ENCODE measurements at regions not wholly inside any gene's neighbourhood (a gene's known extent, or its start where the extent isn't known, plus 50 kb on each side); places are given as distances from the start of the nearest gene placed in this dataset.

DNA sequence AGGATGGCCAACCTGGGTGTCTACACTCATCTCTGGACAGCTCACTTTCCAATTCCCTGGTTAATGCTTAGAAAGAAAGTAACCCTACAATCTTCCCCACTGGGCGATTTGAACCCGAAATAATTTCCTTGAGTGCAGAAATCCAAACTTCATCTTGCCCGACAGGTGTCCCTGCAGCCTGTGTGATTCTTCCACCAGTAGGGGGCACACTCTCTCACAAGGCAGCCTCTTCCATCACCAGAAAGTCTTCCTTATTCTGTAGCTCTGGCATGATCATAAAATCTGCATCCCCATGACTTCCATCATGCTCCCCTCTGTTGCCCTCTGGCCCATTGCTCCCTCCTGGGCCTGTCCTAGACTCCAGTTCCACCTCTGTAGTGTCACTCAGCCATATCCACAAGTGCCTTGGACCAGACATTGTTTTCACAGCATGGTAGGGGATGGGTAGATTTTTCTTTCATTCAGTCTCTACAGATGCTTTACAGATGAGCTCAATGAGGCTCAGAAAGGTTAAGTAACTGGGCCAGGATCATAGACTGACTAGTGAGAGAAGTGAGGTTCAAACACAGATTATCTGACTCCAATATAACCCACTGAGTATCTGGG, 170.4 kb upstream of the SPTLC3 start:
- WGBS (ENCODE audit: extremely low coverage, insufficient read length, low lambda C conversion rate), result no CpG with 5 or more reads among the region's 3 CpGs
- no peak overlapping the region for H3K27ac Mint-ChIP-seq
- no peak overlapping the region for H2AFZ ChIP-seq (ENCODE audit: low read length)

More for the DNA sequence above, 170.4 kb upstream of the SPTLC3 start:
- Histone ChIP-seq H3K14ac (ENCODE audit: insufficient read depth, low read length) (no peak overlapping the region), H3T11ph (ENCODE audit: low read length) (no peak overlapping the region), H2BK120ac (ENCODE audit: low read depth, low read length, poor library complexity, severe bottlenecking) (no peak overlapping the region), H4K8ac (replicated peaks; ENCODE audit: insufficient read length, low read depth, low read length) (no peak overlapping the region), H3K79me2 (ENCODE audit: insufficient read depth, low read length) (no peaks in the 10 kb centered on the region), H3K56ac (ENCODE audit: insufficient read length, low read depth, low read length) (no peak overlapping the region), H3K23me2 (ENCODE audit: insufficient read length, low read depth, low read length, poor library complexity, severe bottlenecking) (no peaks in the 10 kb centered on the region), H2BK12ac (ENCODE audit: insufficient read length, low read depth, low read length) (no peak overlapping the region), H2BK20ac (ENCODE audit: low read depth, low read length, poor library complexity, severe bottlenecking) (no peak overlapping the region), H2AK5ac (ENCODE audit: insufficient read length, low read length) (no peak overlapping the region), H4K5ac (ENCODE audit: insufficient read length, low read depth, low read length) (no peak overlapping the region), H3K9ac (ENCODE audit: extremely low read depth, insufficient read length, low read length) (no peak overlapping the region), H3K9me3 (ENCODE audit: control insufficient read depth, low read depth, low read length) (no peaks in the 10 kb centered on the region), H3K27ac (ENCODE audit: insufficient read length, low read depth, low read length) (no peak overlapping the region), H3K27me3 (ENCODE audit: insufficient read depth, low read length) (no peaks in the 10 kb centered on the region), H3K18ac (ENCODE audit: insufficient read length, low read depth, low read length) (no peak overlapping the region), H3K4me1 (ENCODE audit: insufficient read depth, low read length) (peaks cover 3% of the 10 kb centered on the region; the same call in 1 of the 2 replicates), H3K23ac (ENCODE audit: insufficient read length, low read depth, low read length) (no peak overlapping the region), H3K79me1 (ENCODE audit: insufficient read depth, low read depth, low read length, poor library complexity, severe bottlenecking) (no peaks in the 10 kb centered on the region), H2BK15ac (ENCODE audit: low read depth, low read length) (no peak overlapping the region), H3K4me2 (ENCODE audit: insufficient read depth, insufficient read length, low read length) (no peak overlapping the region), H4K91ac (ENCODE audit: insufficient read length, low read depth, low read length) (no peak overlapping the region), H4K20me1 (ENCODE audit: control insufficient read depth, insufficient read depth, insufficient read length) (no peaks in the 10 kb centered on the region), H2BK5ac (ENCODE audit: insufficient read length, low read length) (no peak overlapping the region), H3K4ac (ENCODE audit: low read depth, low read length) (no peak overlapping the region)
- Mint-ChIP-seq H3K27me3 (ENCODE audit: low read depth) (no peaks in the 10 kb centered on the region), H3K9me3 (no peaks in the 10 kb centered on the region), H3K36me3 (ENCODE audit: insufficient read depth in 1 of 3, low read depth in 3 of 3) (no peaks in the 10 kb centered on the region), H3K4me3 (no peak overlapping the region), H3K4me1 (peaks cover 9 to 17% of the 10 kb centered on the region in 2 experiments)
- TF ChIP-seq, protein P1, sequence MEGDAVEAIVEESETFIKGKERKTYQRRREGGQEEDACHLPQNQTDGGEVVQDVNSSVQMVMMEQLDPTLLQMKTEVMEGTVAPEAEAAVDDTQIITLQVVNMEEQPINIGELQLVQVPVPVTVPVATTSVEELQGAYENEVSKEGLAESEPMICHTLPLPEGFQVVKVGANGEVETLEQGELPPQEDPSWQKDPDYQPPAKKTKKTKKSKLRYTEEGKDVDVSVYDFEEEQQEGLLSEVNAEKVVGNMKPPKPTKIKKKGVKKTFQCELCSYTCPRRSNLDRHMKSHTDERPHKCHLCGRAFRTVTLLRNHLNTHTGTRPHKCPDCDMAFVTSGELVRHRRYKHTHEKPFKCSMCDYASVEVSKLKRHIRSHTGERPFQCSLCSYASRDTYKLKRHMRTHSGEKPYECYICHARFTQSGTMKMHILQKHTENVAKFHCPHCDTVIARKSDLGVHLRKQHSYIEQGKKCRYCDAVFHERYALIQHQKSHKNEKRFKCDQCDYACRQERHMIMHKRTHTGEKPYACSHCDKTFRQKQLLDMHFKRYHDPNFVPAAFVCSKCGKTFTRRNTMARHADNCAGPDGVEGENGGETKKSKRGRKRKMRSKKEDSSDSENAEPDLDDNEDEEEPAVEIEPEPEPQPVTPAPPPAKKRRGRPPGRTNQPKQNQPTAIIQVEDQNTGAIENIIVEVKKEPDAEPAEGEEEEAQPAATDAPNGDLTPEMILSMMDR (conservative IDR thresholded peaks at IDR 0.05), result peak; percentile 85
- DNase-seq, result peak; percentile 53
